CD14-positive monocyte (primary cell): ENCODE measurements at regions not wholly inside any gene's neighbourhood (a gene's known extent, or its start where the extent isn't known, plus 50 kb on each side); places are given as distances from the start of the nearest gene placed in this dataset.

Experiments used
- DNase-seq, 3 donors: peaks; one replicate each; pipeline ENCODE4 v3.0.0-alpha.2; 2011 to 2022
- H2AFZ ChIP-seq: 2 replicates; pipeline ENCODE4 v1.6.0; 2012; ENCODE audit warnings: mild to moderate bottlenecking, low read depth, low read length, inconsistent platforms; ENCODE audit not compliant: insufficient read depth, poor library complexity, severe bottlenecking
- H3K27ac ChIP-seq, 2 donors: 1 replicate in 1 of 2; 2 replicates in 1 of 2; pipeline ENCODE4 v1.5.1; 2012 to 2013; ENCODE audit warnings: low read length in 2 of 2, control low read depth in 1 of 2, inconsistent platforms in 1 of 2, low read depth in 1 of 2, mild to moderate bottlenecking in 1 of 2
- H3K27me3 ChIP-seq, 2 donors: one replicate each; pipeline versions ENCODE4 v1.6.0 to v1.6.1; 2011 to 2013; ENCODE audit warnings: low read length in 2 of 2; ENCODE audit not compliant: control insufficient read depth in 2 of 2, insufficient read depth in 2 of 2
- H3K36me3 ChIP-seq, 2 donors: replicated peaks in 1 of 2; 1 replicate in 1 of 2; 2 replicates in 1 of 2; pipeline versions ENCODE4 v1.5.1 to v1.6.1; 2012 to 2013; ENCODE audit warnings: low read length in 2 of 2, control low read depth in 1 of 2, inconsistent platforms in 1 of 2, mild to moderate bottlenecking in 1 of 2; ENCODE audit not compliant: insufficient read depth in 2 of 2, control insufficient read depth in 1 of 2
- H3K4me1 ChIP-seq, 2 donors: 1 replicate in 1 of 2; 2 replicates in 1 of 2; pipeline versions ENCODE4 v1.5.1 to v1.6.1; 2012 to 2013; ENCODE audit warnings: low read length in 2 of 2, control low read depth in 1 of 2, inconsistent platforms in 1 of 2, mild to moderate bottlenecking in 1 of 2, moderate library complexity in 1 of 2; ENCODE audit not compliant: insufficient read depth in 2 of 2, control insufficient read depth in 1 of 2
- H3K4me2 ChIP-seq: replicated peaks from 2 replicates; pipeline ENCODE3; 2012; ENCODE audit warnings: low read length, moderate library complexity, mild to moderate bottlenecking; ENCODE audit not compliant: poor library complexity, severe bottlenecking; ENCODE audit errors: extremely low read depth
- H3K4me3 ChIP-seq, 3 experiments: fragments of 200-600 bp in 1 of 3; sonication (generic) in 1 of 3; replicated peaks in 1 of 3; 1 replicate in 2 of 3; 2 replicates in 1 of 3; pipeline ENCODE4 v1.5.1; 2011 to 2013; ENCODE audit warnings: low read length in 3 of 3, mild to moderate bottlenecking in 3 of 3, control low read depth in 2 of 3, low read depth in 2 of 3, inconsistent platforms in 1 of 3, moderate library complexity in 1 of 3
- H3K79me2 ChIP-seq: 2 replicates; pipeline ENCODE4 v1.6.0; 2012; ENCODE audit warnings: mild to moderate bottlenecking, control low read depth, inconsistent platforms, low read length, moderate library complexity; ENCODE audit not compliant: insufficient read depth
- H3K9ac ChIP-seq: 2 replicates; pipeline ENCODE4 v1.6.0; 2017; ENCODE audit warnings: low read length, mild to moderate bottlenecking; ENCODE audit not compliant: insufficient read depth, poor library complexity, severe bottlenecking
- H3K9me3 ChIP-seq, 2 donors: replicated peaks in 1 of 2; 1 replicate in 1 of 2; 2 replicates in 1 of 2; pipeline versions ENCODE4 v1.5.1 to v1.6.1; 2012 to 2013; ENCODE audit warnings: low read length in 2 of 2, control low read depth in 1 of 2; ENCODE audit not compliant: control insufficient read depth in 1 of 2, insufficient read depth in 1 of 2
- H4K20me1 ChIP-seq: 2 replicates; pipeline ENCODE4 v1.6.0; 2012; ENCODE audit warnings: mild to moderate bottlenecking, low read length, control low read depth, moderate library complexity; ENCODE audit not compliant: insufficient read depth
- H3K27ac Mint-ChIP-seq, 7 donors: one replicate each; pipeline ENCODE4 v1.8.0; 2020; ENCODE audit warnings: mild to moderate bottlenecking in 7 of 7, mixed read lengths in 7 of 7, moderate library complexity in 6 of 7, inconsistent platforms in 2 of 7
- H3K27me3 Mint-ChIP-seq, 3 donors: one replicate each; pipeline ENCODE4 v1.8.0; 2021 to 2022; ENCODE audit warnings: low read depth in 3 of 3, mild to moderate bottlenecking in 3 of 3, mixed read lengths in 3 of 3, moderate library complexity in 3 of 3, inconsistent platforms in 1 of 3
- H3K36me3 Mint-ChIP-seq, 2 donors: one replicate each; pipeline ENCODE4 v1.8.0; 2020; ENCODE audit warnings: mixed read lengths in 2 of 2, inconsistent platforms in 1 of 2, mild to moderate bottlenecking in 1 of 2
- H3K4me1 Mint-ChIP-seq: one replicate; pipeline ENCODE4 v1.8.0; 2020; ENCODE audit warnings: mild to moderate bottlenecking, mixed read lengths
- H3K4me3 Mint-ChIP-seq, 2 donors: one replicate each; pipeline ENCODE4 v1.8.0; 2020; ENCODE audit warnings: mild to moderate bottlenecking in 2 of 2, mixed read lengths in 2 of 2, moderate library complexity in 1 of 2
- H3K9me3 Mint-ChIP-seq, 7 donors: one replicate each; pipeline ENCODE4 v1.8.0; 2020 to 2022; ENCODE audit warnings: mixed read lengths in 7 of 7, mild to moderate bottlenecking in 6 of 7, moderate library complexity in 6 of 7, inconsistent platforms in 2 of 7
- WGBS: methylation state at CpG from one replicate; pipeline ENCODE4 v1.1.5; 2013; ENCODE audit warnings: missing lambda C conversion rate; ENCODE audit not compliant: insufficient coverage; 5-methylcytosine and 5-hydroxymethylcytosine counted together
- intact Hi-C, 2 donors: fragments of 100-400 bp; cut with micrococcal nuclease; formaldehyde crosslinking; loops; one replicate each; pipeline versions ENCODE4 v1.15.0 to v1.15.1; 2023
- TF ChIP-seq, protein P1 (sequence below): fragments of 200-600 bp; IDR thresholded peaks from one replicate; pipeline ENCODE4 v1.8.0; 2022; ENCODE audit warnings: antibody characterized with exemption, mild to moderate bottlenecking

- H3K27ac Mint-ChIP-seq = no peak overlapping the region
- TF ChIP-seq, protein P1, sequence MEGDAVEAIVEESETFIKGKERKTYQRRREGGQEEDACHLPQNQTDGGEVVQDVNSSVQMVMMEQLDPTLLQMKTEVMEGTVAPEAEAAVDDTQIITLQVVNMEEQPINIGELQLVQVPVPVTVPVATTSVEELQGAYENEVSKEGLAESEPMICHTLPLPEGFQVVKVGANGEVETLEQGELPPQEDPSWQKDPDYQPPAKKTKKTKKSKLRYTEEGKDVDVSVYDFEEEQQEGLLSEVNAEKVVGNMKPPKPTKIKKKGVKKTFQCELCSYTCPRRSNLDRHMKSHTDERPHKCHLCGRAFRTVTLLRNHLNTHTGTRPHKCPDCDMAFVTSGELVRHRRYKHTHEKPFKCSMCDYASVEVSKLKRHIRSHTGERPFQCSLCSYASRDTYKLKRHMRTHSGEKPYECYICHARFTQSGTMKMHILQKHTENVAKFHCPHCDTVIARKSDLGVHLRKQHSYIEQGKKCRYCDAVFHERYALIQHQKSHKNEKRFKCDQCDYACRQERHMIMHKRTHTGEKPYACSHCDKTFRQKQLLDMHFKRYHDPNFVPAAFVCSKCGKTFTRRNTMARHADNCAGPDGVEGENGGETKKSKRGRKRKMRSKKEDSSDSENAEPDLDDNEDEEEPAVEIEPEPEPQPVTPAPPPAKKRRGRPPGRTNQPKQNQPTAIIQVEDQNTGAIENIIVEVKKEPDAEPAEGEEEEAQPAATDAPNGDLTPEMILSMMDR = no peak
- Histone ChIP-seq H3K79me2 (no peaks in the 10 kb centered on the region), H3K4me1 (no peaks in the 10 kb centered on the region), H3K4me2 (no peak overlapping the region), H2AFZ (no peak overlapping the region), H3K9ac (no peak overlapping the region), H3K36me3 (no peaks in the 10 kb centered on the region), H3K27ac (no peak overlapping the region), H4K20me1 (no peaks in the 10 kb centered on the region), H3K9me3 (peaks cover 16 to 22% of the 10 kb centered on the region in 2 donors), H3K27me3 (no peaks in the 10 kb centered on the region), H3K4me3 (no peak overlapping the region)
- H3K4me1 Mint-ChIP-seq = no peaks in the 10 kb centered on the region
- no peak for DNase-seq
- H3K9me3 Mint-ChIP-seq = peaks cover 0 to 20% (median 9%) of the 10 kb centered on the region in 7 donors
- 73% methylated on average over 7 of the region's 8 CpGs for WGBS
- intact Hi-C loops = no loop called here
- no peaks in the 10 kb centered on the region for H3K36me3 Mint-ChIP-seq
- no peaks in the 10 kb centered on the region for H3K27me3 Mint-ChIP-seq
- H3K4me3 Mint-ChIP-seq = no peak overlapping the region
Measured at GRCh38 chr13:22690756-22691155, 490.0 kb upstream of the SGCG start.

DNA sequence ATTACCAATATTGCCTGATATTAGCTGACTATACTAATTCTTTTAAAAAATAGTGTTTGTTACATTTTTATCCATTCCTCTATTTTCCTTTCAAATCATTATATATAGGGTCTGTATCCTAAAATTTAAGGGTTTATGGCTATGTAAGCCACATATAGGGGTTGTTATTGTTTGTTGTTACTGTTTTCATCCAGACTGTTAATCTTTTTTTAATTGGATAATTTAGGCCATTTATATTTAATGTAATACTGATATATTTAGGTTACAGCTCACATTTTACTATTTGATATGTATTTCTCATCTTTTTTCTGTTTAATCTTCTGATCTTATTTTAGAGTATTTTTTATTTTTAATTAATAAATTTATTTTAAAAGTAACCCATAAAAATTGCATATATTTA, 487.1 kb upstream of the SGCG start:
- Histone ChIP-seq H2AFZ (no peak overlapping the region), H3K27ac (no peak overlapping the region), H3K36me3 (no peaks in the 10 kb centered on the region), H3K79me2 (no peaks in the 10 kb centered on the region), H3K4me2 (no peak overlapping the region), H3K4me3 (no peak overlapping the region), H4K20me1 (no peaks in the 10 kb centered on the region), H3K4me1 (no peaks in the 10 kb centered on the region), H3K9me3 (peaks cover 10 to 15% of the 10 kb centered on the region in 2 donors), H3K9ac (no peak overlapping the region), H3K27me3 (no peaks in the 10 kb centered on the region)
- Mint-ChIP-seq H3K4me1 (no peaks in the 10 kb centered on the region), H3K9me3 (peaks cover 3 to 25% (median 12%) of the 10 kb centered on the region in 7 donors), H3K27me3 (no peaks in the 10 kb centered on the region), H3K36me3 (no peaks in the 10 kb centered on the region), H3K27ac (no peak overlapping the region), H3K4me3 (no peak overlapping the region)
- DNase-seq = no peak
- TF ChIP-seq, protein P1 = no peak
- intact Hi-C loops = no loop called here
